ENCODE measurements at regions not wholly inside any gene's neighbourhood (a gene's known extent, or its start where the extent isn't known, plus 50 kb on each side); places are given as distances from the start of the nearest gene placed in this dataset.

DNA sequence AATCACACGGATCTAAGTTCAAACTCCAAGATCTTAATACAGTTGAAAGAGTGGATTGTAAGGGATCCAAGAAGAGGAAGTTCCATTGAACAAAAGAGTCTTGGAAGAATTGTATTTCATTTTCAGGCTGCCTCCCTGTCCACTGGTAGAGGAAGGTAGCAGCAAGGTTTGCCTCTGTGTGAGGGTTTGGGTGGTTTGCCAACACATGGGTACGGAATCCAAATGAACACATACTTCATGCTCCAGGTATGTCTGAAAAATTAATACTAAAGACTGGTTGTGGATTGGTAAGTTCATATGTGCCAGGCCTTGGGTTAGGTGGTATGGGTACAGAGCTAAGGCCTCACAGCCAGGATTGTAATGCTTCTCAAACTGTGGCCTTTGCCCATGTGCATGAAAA is 523.6 kb upstream of the BOD1L1 start:
- Mint-ChIP-seq H3K9me3 (peaks cover 0 to 6% (median 0%) of the 10 kb centered on the region in 7 donors), H3K36me3 (no peaks in the 10 kb centered on the region), H3K27me3 (no peaks in the 10 kb centered on the region), H3K4me1 (no peaks in the 10 kb centered on the region), H3K27ac (no peak overlapping the region), H3K4me3 (no peak overlapping the region)
- Histone ChIP-seq H3K27ac (ENCODE audit: insufficient read depth, low read length, poor library complexity, severe bottlenecking) (no peak overlapping the region), H3K9me3 (ENCODE audit: control insufficient read depth in 2 of 2, low read length in 2 of 2) (no peaks in the 10 kb centered on the region), H3K36me3 (ENCODE audit: control insufficient read depth, insufficient read depth, low read length) (no peaks in the 10 kb centered on the region), H3K27me3 (ENCODE audit: control insufficient read depth, insufficient read depth, low read length) (no peaks in the 10 kb centered on the region), H3K4me3 (ENCODE audit: low read depth, low read length) (no peak overlapping the region), H3K4me1 (ENCODE audit: control insufficient read depth, insufficient read depth, low read length, poor library complexity, severe bottlenecking) (no peaks in the 10 kb centered on the region)
- ATAC-seq (ENCODE audit: low read depth in 2 of 2) (no peak), DNase-seq (no peak)

GRCh38 chr4:14152834-14153519 is 525.5 kb upstream of the BOD1L1 start:
- no peak overlapping the region for H3K4me3 ChIP-seq (ENCODE audit: low read depth, low read length)
- H3K36me3 ChIP-seq (ENCODE audit: control insufficient read depth, insufficient read depth, low read length): no peaks in the 10 kb centered on the region
- Mint-ChIP-seq H3K4me3 (no peak overlapping the region), H3K27ac (no peak overlapping the region), H3K27me3 (no peaks in the 10 kb centered on the region), H3K4me1 (no peaks in the 10 kb centered on the region), H3K9me3 (peaks cover 0 to 6% (median 0%) of the 10 kb centered on the region in 7 donors), H3K36me3 (no peaks in the 10 kb centered on the region)
- H3K27ac ChIP-seq (ENCODE audit: insufficient read depth, low read length, poor library complexity, severe bottlenecking): no peak overlapping the region
- H3K9me3 ChIP-seq (ENCODE audit: control insufficient read depth in 2 of 2, low read length in 2 of 2): no peaks in the 10 kb centered on the region
- ATAC-seq (ENCODE audit: low read depth in 2 of 2): no peak
- no peak for DNase-seq
- H3K27me3 ChIP-seq (ENCODE audit: control insufficient read depth, insufficient read depth, low read length): no peaks in the 10 kb centered on the region
- H3K4me1 ChIP-seq (ENCODE audit: control insufficient read depth, insufficient read depth, low read length, poor library complexity, severe bottlenecking): no peaks in the 10 kb centered on the region

GRCh38 chr4:14155803-14156202 is 528.3 kb upstream of the BOD1L1 start:
- no peak overlapping the region for H3K27ac ChIP-seq (ENCODE audit: insufficient read depth, low read length, poor library complexity, severe bottlenecking)
- peaks cover 0 to 4% (median 2%) of the 10 kb centered on the region in 4 donors for H3K4me1 Mint-ChIP-seq
- no peaks in the 10 kb centered on the region for H3K4me1 ChIP-seq (ENCODE audit: control insufficient read depth, insufficient read depth, low read length, poor library complexity, severe bottlenecking)
- H3K4me3 ChIP-seq (ENCODE audit: low read depth, low read length): no peak overlapping the region
- no peaks in the 10 kb centered on the region for H3K27me3 Mint-ChIP-seq
- H3K36me3 ChIP-seq (ENCODE audit: control insufficient read depth, insufficient read depth, low read length): no peaks in the 10 kb centered on the region
- H3K36me3 Mint-ChIP-seq: no peaks in the 10 kb centered on the region
- H3K27me3 ChIP-seq (ENCODE audit: control insufficient read depth, insufficient read depth, low read length): no peaks in the 10 kb centered on the region
- no peaks in the 10 kb centered on the region for H3K9me3 ChIP-seq (ENCODE audit: control insufficient read depth in 2 of 2, low read length in 2 of 2)
- no peak for ATAC-seq (ENCODE audit: low read depth in 2 of 2)
- H3K4me3 Mint-ChIP-seq: no peak overlapping the region
- H3K9me3 Mint-ChIP-seq: peaks cover 0 to 3% (median 0%) of the 10 kb centered on the region in 7 donors
- no peak overlapping the region for H3K27ac Mint-ChIP-seq
- no peak for DNase-seq

GRCh38 chr4:14157262-14157661 is 529.7 kb upstream of the BOD1L1 start:
- DNase-seq: no peak
- Mint-ChIP-seq H3K9me3 (peaks cover 0 to 3% (median 0%) of the 10 kb centered on the region in 7 donors), H3K27me3 (no peaks in the 10 kb centered on the region), H3K27ac (no peak overlapping the region), H3K36me3 (no peaks in the 10 kb centered on the region), H3K4me1 (peaks cover 0 to 4% (median 2%) of the 10 kb centered on the region in 4 donors), H3K4me3 (no peak overlapping the region)
- ATAC-seq (ENCODE audit: low read depth in 2 of 2): no peak
- Histone ChIP-seq H3K36me3 (ENCODE audit: control insufficient read depth, insufficient read depth, low read length) (no peaks in the 10 kb centered on the region), H3K4me3 (ENCODE audit: low read depth, low read length) (no peak overlapping the region), H3K9me3 (ENCODE audit: control insufficient read depth in 2 of 2, low read length in 2 of 2) (no peaks in the 10 kb centered on the region), H3K27ac (ENCODE audit: insufficient read depth, low read length, poor library complexity, severe bottlenecking) (no peak overlapping the region), H3K4me1 (ENCODE audit: control insufficient read depth, insufficient read depth, low read length, poor library complexity, severe bottlenecking) (no peaks in the 10 kb centered on the region), H3K27me3 (ENCODE audit: control insufficient read depth, insufficient read depth, low read length) (no peaks in the 10 kb centered on the region)

DNA sequence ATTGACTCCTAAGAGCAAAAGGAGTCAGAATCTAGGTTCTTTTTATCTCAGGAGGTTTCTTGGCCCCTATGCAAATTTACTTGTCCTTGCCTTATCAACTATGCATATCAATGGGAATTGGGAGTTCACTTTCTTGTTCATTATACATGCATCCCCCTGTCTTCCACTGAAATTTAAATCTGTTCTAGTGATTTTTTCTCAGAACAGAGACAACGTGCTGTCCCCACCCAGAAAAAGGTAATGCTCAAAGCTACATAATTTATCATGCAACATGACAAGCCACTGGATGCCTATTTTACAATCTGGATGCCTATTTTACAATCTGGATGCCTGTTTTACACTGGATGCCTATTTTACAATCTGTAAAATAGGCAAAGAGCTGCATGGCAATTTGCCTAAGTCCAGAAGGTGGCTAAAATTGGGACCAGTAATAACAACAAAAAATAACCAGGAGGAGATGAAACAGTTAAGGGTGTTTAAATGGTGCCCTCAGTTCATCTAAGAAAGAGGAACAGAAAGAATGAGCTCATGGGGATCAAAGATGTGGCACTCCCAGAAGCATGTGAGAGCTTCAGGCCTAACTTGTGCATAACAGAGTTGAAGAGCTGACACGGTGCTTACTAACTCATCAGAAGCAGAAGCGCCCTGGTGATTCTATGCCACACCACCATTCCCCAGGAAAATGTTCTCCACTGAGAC is 537.8 kb upstream of the BOD1L1 start:
- Histone ChIP-seq H3K4me3 (ENCODE audit: low read depth, low read length) (no peak overlapping the region), H3K27ac (ENCODE audit: insufficient read depth, low read length, poor library complexity, severe bottlenecking) (no peak overlapping the region), H3K4me1 (ENCODE audit: control insufficient read depth, insufficient read depth, low read length, poor library complexity, severe bottlenecking) (no peaks in the 10 kb centered on the region), H3K27me3 (ENCODE audit: control insufficient read depth, insufficient read depth, low read length) (no peaks in the 10 kb centered on the region), H3K9me3 (ENCODE audit: control insufficient read depth in 2 of 2, low read length in 2 of 2) (no peaks in the 10 kb centered on the region), H3K36me3 (ENCODE audit: control insufficient read depth, insufficient read depth, low read length) (no peaks in the 10 kb centered on the region)
- peaks cover 0 to 1% (median 0%) of the 10 kb centered on the region in 7 donors for H3K9me3 Mint-ChIP-seq
- H3K4me1 Mint-ChIP-seq: peaks cover 0 to under 1% (median 0%) of the 10 kb centered on the region in 4 donors
- ATAC-seq (ENCODE audit: low read depth in 2 of 2): peak; percentile 43 to 53
- H3K36me3 Mint-ChIP-seq: no peaks in the 10 kb centered on the region
- no peaks in the 10 kb centered on the region for H3K27me3 Mint-ChIP-seq
- H3K27ac Mint-ChIP-seq: no peak overlapping the region
- no peak overlapping the region for H3K4me3 Mint-ChIP-seq
- no peak for DNase-seq

GRCh38 chr4:14167876-14168510 is 540.5 kb upstream of the BOD1L1 start:
- H3K27ac ChIP-seq (ENCODE audit: insufficient read depth, low read length, poor library complexity, severe bottlenecking): no peak overlapping the region

GRCh38 chr4:14168919-14169318 is 541.4 kb upstream of the BOD1L1 start:
- ATAC-seq (ENCODE audit: low read depth in 2 of 2) (no peak), DNase-seq (no peak)
- Mint-ChIP-seq H3K27ac (no peak overlapping the region), H3K36me3 (no peaks in the 10 kb centered on the region), H3K9me3 (peaks cover 0 to 4% (median 0%) of the 10 kb centered on the region in 7 donors), H3K27me3 (no peaks in the 10 kb centered on the region), H3K4me1 (no peaks in the 10 kb centered on the region), H3K4me3 (no peak overlapping the region)
- no peak overlapping the region for H3K4me3 ChIP-seq (ENCODE audit: low read depth, low read length)
- H3K27me3 ChIP-seq (ENCODE audit: control insufficient read depth, insufficient read depth, low read length): no peaks in the 10 kb centered on the region
- H3K9me3 ChIP-seq (ENCODE audit: control insufficient read depth in 2 of 2, low read length in 2 of 2): no peaks in the 10 kb centered on the region
- no peak overlapping the region for H3K27ac ChIP-seq (ENCODE audit: insufficient read depth, low read length, poor library complexity, severe bottlenecking)
- H3K4me1 ChIP-seq (ENCODE audit: control insufficient read depth, insufficient read depth, low read length, poor library complexity, severe bottlenecking): no peaks in the 10 kb centered on the region
- no peaks in the 10 kb centered on the region for H3K36me3 ChIP-seq (ENCODE audit: control insufficient read depth, insufficient read depth, low read length)

More at GRCh38 chr4:14167876-14168510, 540.5 kb upstream of the BOD1L1 start:
- Mint-ChIP-seq H3K36me3 (no peaks in the 10 kb centered on the region), H3K4me3 (no peak overlapping the region), H3K27me3 (no peaks in the 10 kb centered on the region), H3K27ac (no peak overlapping the region), H3K9me3 (peaks cover 0 to 4% (median 0%) of the 10 kb centered on the region in 7 donors), H3K4me1 (no peaks in the 10 kb centered on the region)
- no peak for ATAC-seq (ENCODE audit: low read depth in 2 of 2)
- Histone ChIP-seq H3K4me3 (ENCODE audit: low read depth, low read length) (no peak overlapping the region), H3K9me3 (ENCODE audit: control insufficient read depth in 2 of 2, low read length in 2 of 2) (no peaks in the 10 kb centered on the region), H3K27me3 (ENCODE audit: control insufficient read depth, insufficient read depth, low read length) (no peaks in the 10 kb centered on the region), H3K36me3 (ENCODE audit: control insufficient read depth, insufficient read depth, low read length) (no peaks in the 10 kb centered on the region), H3K4me1 (ENCODE audit: control insufficient read depth, insufficient read depth, low read length, poor library complexity, severe bottlenecking) (no peaks in the 10 kb centered on the region)
- DNase-seq: no peak

All from CD4-positive, CD25-positive, alpha-beta regulatory T cell (primary cell).